ENCODE measurements at regions not wholly inside any gene's neighbourhood (a gene's known extent, or its start where the extent isn't known, plus 50 kb on each side); places are given as distances from the start of the nearest gene placed in this dataset.

- ATAC-seq: no peak
- Histone ChIP-seq H3K27ac (no peak overlapping the region), H3K36me3 (no peaks in the 10 kb centered on the region), H3K4me3 (no peak overlapping the region), H3K27me3 (no peaks in the 10 kb centered on the region), H3K9me3 (no peaks in the 10 kb centered on the region), H3K4me1 (no peaks in the 10 kb centered on the region)
- TF ChIP-seq, protein P1, sequence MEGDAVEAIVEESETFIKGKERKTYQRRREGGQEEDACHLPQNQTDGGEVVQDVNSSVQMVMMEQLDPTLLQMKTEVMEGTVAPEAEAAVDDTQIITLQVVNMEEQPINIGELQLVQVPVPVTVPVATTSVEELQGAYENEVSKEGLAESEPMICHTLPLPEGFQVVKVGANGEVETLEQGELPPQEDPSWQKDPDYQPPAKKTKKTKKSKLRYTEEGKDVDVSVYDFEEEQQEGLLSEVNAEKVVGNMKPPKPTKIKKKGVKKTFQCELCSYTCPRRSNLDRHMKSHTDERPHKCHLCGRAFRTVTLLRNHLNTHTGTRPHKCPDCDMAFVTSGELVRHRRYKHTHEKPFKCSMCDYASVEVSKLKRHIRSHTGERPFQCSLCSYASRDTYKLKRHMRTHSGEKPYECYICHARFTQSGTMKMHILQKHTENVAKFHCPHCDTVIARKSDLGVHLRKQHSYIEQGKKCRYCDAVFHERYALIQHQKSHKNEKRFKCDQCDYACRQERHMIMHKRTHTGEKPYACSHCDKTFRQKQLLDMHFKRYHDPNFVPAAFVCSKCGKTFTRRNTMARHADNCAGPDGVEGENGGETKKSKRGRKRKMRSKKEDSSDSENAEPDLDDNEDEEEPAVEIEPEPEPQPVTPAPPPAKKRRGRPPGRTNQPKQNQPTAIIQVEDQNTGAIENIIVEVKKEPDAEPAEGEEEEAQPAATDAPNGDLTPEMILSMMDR (IDR thresholded peaks at IDR 0.05): no peak
- DNase-seq: no peak
- intact Hi-C loops (cut with DNase I): no loop called here
These were observed 124.5 kb upstream of the MAF start for GRCh38 chr16:79725051-79725450.

DNA sequence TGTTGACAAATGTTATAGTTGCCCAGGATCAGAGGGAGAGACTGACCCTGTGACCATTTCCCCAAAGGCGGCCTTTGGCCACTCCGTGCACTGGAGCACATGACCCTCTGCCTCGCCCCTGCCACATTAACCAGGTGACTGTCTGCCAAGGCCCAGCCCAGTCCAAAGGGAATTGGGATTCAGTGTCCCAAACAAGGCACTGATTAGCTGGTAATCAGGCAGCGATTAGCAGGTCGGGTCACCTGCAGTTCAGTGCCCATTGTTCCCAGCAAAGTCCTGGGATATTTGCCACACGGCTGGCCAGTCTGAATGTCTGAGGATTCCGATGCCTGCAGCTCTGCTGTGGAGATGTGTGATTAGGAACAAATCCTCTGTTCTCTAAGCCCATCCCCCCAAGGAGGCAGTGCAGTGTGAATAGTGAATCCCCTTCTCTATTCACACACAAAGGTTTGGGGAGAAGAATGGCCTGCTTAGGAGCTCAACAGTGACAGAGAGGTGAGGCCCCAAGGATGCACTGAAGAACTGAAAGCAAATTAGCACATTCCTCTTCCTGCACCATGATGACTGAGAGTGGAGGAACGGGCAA is 123.1 kb upstream of the MAF start:
- H3K9me3 ChIP-seq: no peaks in the 10 kb centered on the region
- intact Hi-C loops (cut with DNase I): no loop called here
- no peak for ATAC-seq
- no peaks in the 10 kb centered on the region for H3K27me3 ChIP-seq
- H3K36me3 ChIP-seq: no peaks in the 10 kb centered on the region
- H3K27ac ChIP-seq: no peak overlapping the region
- H3K4me1 ChIP-seq: no peaks in the 10 kb centered on the region
- H3K4me3 ChIP-seq: no peak overlapping the region
- DNase-seq: no peak
- TF ChIP-seq, protein P1 (IDR thresholded peaks at IDR 0.05): no peak

- DNase-seq: no peak
- Histone ChIP-seq H3K36me3 (no peaks in the 10 kb centered on the region), H3K27me3 (no peaks in the 10 kb centered on the region), H3K4me1 (peaks cover 5% of the 10 kb centered on the region), H3K4me3 (no peak overlapping the region), H3K9me3 (no peaks in the 10 kb centered on the region), H3K27ac (no peak overlapping the region)
- no peak for ATAC-seq
- intact Hi-C loops (cut with DNase I): no loop called here
- TF ChIP-seq, protein P1 (IDR thresholded peaks at IDR 0.05): no peak
These were observed 120.7 kb upstream of the MAF start for GRCh38 chr16:79721270-79721669.

DNA sequence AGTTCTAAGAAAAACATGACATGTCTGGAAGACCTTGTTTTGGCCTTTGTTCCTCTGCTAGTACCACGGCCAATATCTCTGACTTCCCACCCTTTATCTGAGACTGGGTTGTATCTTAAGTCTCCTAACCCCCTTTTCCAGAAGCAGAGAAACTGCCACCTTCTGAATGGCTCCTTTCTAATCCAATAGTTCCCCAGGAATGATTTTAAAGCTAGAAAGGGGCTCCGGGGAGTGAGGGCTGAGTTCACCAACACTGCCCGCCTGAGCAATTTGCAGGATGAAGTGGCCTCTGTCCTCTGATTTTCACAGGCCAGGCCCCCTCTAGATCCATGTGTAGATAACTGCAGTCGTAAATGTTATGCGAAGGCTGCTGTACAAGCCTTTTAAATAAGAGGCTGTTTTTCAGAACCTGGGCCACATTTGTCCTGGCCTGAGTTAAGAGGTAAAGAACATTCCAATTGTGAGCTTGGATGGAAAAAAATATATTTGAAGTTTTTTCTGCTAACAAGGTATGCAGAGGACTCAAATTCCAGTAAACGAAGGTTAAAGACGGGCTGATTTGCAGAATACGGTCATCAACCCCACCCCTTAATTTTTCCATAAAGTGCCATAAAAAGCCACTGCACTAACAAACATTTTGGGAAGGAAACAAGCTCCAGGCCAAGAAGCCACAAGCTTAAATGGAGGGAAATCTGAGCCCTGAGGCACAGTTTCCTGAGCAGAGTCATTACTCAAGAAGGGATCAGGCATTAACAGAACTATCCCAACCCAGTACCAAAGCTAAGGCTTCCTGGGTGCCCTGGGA is 117.0 kb upstream of the MAF start:
- Histone ChIP-seq H3K27ac (peak overlapping the region; percentile 36), H3K4me3 (no peak overlapping the region), H3K9me3 (no peaks in the 10 kb centered on the region), H3K27me3 (no peaks in the 10 kb centered on the region), H3K36me3 (no peaks in the 10 kb centered on the region), H3K4me1 (peaks cover 13% of the 10 kb centered on the region)
- no peak for ATAC-seq
- intact Hi-C loops (cut with DNase I): no loop called here
- TF ChIP-seq, protein P1 (IDR thresholded peaks at IDR 0.05): no peak
- no peak for DNase-seq

DNA sequence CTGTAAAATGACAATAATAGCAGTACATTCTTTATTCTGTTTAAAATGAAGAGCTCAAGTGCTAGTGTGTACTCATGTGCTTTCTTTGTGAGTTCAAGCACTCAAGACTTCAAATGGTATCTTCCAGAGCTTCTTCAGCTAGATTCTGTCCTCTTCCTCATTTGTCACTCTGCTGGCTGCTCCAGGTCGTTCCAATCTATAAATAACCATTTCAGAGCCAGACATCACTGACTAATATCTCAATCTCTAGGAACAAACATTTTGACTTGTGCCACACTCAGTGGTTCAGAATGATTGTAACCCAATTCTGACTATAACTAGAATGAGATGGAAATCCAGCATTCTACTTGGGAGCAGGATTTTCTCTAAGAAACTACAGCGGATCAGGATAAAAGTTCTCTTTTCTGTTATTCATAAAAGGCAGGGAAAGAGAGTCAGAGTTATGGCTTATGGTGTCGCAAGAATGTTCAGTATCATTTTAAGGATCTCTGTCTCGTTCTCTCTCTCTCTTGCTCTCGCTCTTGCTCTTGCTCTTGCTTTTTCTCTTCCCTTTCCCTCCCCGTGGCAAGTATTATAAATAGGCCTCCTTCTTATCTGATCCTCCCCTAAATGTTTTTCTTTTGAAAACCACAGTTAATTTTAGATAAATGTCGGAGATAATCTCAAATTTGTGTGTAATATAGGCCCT is 116.3 kb upstream of the MAF start:
- Histone ChIP-seq H3K9me3 (no peaks in the 10 kb centered on the region), H3K27ac (peak overlapping the region; percentile 36), H3K27me3 (no peaks in the 10 kb centered on the region), H3K4me3 (no peak overlapping the region), H3K4me1 (peaks cover 13% of the 10 kb centered on the region), H3K36me3 (no peaks in the 10 kb centered on the region)
- TF ChIP-seq, protein P1 (IDR thresholded peaks at IDR 0.05): no peak
- ATAC-seq (no peak), DNase-seq (no peak)
- intact Hi-C loops (cut with DNase I): no loop called here

All from upper lobe of right lung (tissue), 1 donor.